GM12874 (cell line): ENCODE measurements at regions not wholly inside any gene's neighbourhood (a gene's known extent, or its start where the extent isn't known, plus 50 kb on each side); places are given as distances from the start of the nearest gene placed in this dataset.

ENCODE experiments used
- CTCF ChIP-seq: IDR thresholded peaks from 2 replicates; pipeline ENCODE4 v1.5.1; 2011; ENCODE audit warnings: low read depth, mild to moderate bottlenecking, control low read depth, low read length, moderate library complexity; ENCODE audit not compliant: insufficient read depth

GRCh38 chr2:188158337-188159100 is 133.2 kb upstream of the GULP1 start:
- TF ChIP-seq CTCF: no peak

GRCh38 chr2:188159484-188159883 is 132.2 kb upstream of the GULP1 start:
- no peak for TF ChIP-seq CTCF

GRCh38 chr2:188170356-188170755 is 121.3 kb upstream of the GULP1 start:
- no peak for TF ChIP-seq CTCF

GRCh38 chr2:188176620-188177019 is 115.1 kb upstream of the GULP1 start:
- TF ChIP-seq CTCF: no peak

- TF ChIP-seq CTCF: no peak
Measured at GRCh38 chr2:188181067-188181838, 110.4 kb upstream of the GULP1 start.

- TF ChIP-seq CTCF: no peak
Measured at GRCh38 chr2:188181884-188182283, 109.8 kb upstream of the GULP1 start.

- TF ChIP-seq CTCF: no peak
Measured at GRCh38 chr2:188187726-188188125, 103.9 kb upstream of the GULP1 start.
